Astrocyte of the spinal cord (primary cell): ENCODE measurements at regions not wholly inside any gene's neighbourhood (a gene's known extent, or its start where the extent isn't known, plus 50 kb on each side); places are given as distances from the start of the nearest gene placed in this dataset.
A peak's percentile ranks its signal among the peaks of the same experiment; 100 is the strongest.

Experiments used
- DNase-seq: peaks from one replicate; pipeline ENCODE4 v3.0.0; 2011; ENCODE audit warnings: low read depth, low spot score
- H3K4me3 ChIP-seq: 2 replicates; pipeline ENCODE4 v1.5.1; 2011; ENCODE audit warnings: low read depth, mild to moderate bottlenecking, low read length, moderate library complexity
- CTCF ChIP-seq: IDR thresholded peaks from 2 replicates; pipeline ENCODE4 v1.5.1; 2012; ENCODE audit warnings: low read depth, mild to moderate bottlenecking, low read length, inconsistent platforms
- in situ Hi-C: cut with HindIII; loops from 2 replicates; pipeline ENCODE4 v1.10.0; 2017; ENCODE audit warnings: low sequenced_read_pairs

GRCh38 chr3:167876620-167877281, 141.2 kb downstream of the SERPINI1 start:
- H3K4me3 ChIP-seq = no peak overlapping the region
- TF ChIP-seq CTCF = no peak
- DNase-seq = peak; percentile 79
- in situ Hi-C loops = no loop called here
